ENCODE measurements at regions not wholly inside any gene's neighbourhood (a gene's known extent, or its start where the extent isn't known, plus 50 kb on each side); places are given as distances from the start of the nearest gene placed in this dataset.
"Not testable (repeated sequence)": the region's sequence is repeated elsewhere in the genome, so short reads cannot be mapped to it uniquely, and the experiment has no call there.

GRCh38 chr10:131553121-131553520, 241.6 kb upstream of the TCERG1L start:
- TF ChIP-seq CTCF (IDR thresholded peaks at IDR 0.05; ENCODE audit: low read depth, low read length), result no peak
- DNase-seq (ENCODE audit: extremely low read depth, low read depth), result no peak

- no peak for DNase-seq (ENCODE audit: extremely low read depth, low read depth)
- no peak for TF ChIP-seq CTCF (IDR thresholded peaks at IDR 0.05; ENCODE audit: low read depth, low read length)
Observed at GRCh38 chr10:131553581-131553980, 242.1 kb upstream of the TCERG1L start.

- no peak for DNase-seq (ENCODE audit: extremely low read depth, low read depth)
- TF ChIP-seq CTCF (IDR thresholded peaks at IDR 0.05; ENCODE audit: low read depth, low read length), result no peak
Observed at GRCh38 chr10:131554821-131555220, 243.3 kb upstream of the TCERG1L start.

- no peak for TF ChIP-seq CTCF (IDR thresholded peaks at IDR 0.05; ENCODE audit: low read depth, low read length)
- DNase-seq (ENCODE audit: extremely low read depth, low read depth), result no peak
Observed at GRCh38 chr10:131555406-131555805, 243.9 kb upstream of the TCERG1L start.

- DNase-seq (ENCODE audit: extremely low read depth, low read depth), result no peak
- no peak for TF ChIP-seq CTCF (IDR thresholded peaks at IDR 0.05; ENCODE audit: low read depth, low read length)
Observed at GRCh38 chr10:131556061-131556896, 244.8 kb upstream of the TCERG1L start.

GRCh38 chr10:131556897-131557495, 245.5 kb upstream of the TCERG1L start:
- TF ChIP-seq CTCF (IDR thresholded peaks at IDR 0.05; ENCODE audit: low read depth, low read length), result no peak
- DNase-seq (ENCODE audit: extremely low read depth, low read depth), result no peak

- DNase-seq (ENCODE audit: extremely low read depth, low read depth), result not testable (repeated sequence)
Observed at GRCh38 chr10:131557956-131558355, 246.4 kb upstream of the TCERG1L start.
